ENCODE measurements at regions not wholly inside any gene's neighbourhood (a gene's known extent, or its start where the extent isn't known, plus 50 kb on each side); places are given as distances from the start of the nearest gene placed in this dataset.

DNA sequence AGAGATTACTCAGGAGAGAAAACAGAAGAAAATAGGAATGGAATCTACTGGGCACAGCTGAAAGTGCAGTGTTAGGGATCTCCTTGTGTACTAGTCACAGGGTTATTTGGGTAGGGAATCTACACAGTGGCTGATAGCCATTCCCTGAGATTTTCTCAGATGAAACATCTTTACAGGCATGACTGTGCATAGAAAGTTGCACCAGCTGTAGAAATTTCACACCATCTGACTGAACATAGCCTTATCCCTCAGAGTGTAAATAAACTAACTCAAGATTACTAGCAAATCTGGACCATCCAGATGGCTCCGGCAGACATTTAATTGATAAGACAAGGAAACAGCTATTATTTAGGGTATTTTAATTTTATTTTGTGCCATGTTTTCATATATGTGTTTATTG lies 2053.5 kb upstream of the TENM3 start:
- TF ChIP-seq, protein P1, sequence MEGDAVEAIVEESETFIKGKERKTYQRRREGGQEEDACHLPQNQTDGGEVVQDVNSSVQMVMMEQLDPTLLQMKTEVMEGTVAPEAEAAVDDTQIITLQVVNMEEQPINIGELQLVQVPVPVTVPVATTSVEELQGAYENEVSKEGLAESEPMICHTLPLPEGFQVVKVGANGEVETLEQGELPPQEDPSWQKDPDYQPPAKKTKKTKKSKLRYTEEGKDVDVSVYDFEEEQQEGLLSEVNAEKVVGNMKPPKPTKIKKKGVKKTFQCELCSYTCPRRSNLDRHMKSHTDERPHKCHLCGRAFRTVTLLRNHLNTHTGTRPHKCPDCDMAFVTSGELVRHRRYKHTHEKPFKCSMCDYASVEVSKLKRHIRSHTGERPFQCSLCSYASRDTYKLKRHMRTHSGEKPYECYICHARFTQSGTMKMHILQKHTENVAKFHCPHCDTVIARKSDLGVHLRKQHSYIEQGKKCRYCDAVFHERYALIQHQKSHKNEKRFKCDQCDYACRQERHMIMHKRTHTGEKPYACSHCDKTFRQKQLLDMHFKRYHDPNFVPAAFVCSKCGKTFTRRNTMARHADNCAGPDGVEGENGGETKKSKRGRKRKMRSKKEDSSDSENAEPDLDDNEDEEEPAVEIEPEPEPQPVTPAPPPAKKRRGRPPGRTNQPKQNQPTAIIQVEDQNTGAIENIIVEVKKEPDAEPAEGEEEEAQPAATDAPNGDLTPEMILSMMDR (IDR thresholded peaks at IDR 0.05): no peak
- TF ChIP-seq POLR2AphosphoS5 (IDR thresholded peaks at IDR 0.05) (no peak), POLR2A (IDR thresholded peaks at IDR 0.05) (no peak)
